ENCODE measurements at regions not wholly inside any gene's neighbourhood (a gene's known extent, or its start where the extent isn't known, plus 50 kb on each side); places are given as distances from the start of the nearest gene placed in this dataset.

GRCh38 chr2:117470311-117471095 lies 344.0 kb upstream of the DDX18 start:
- TF ChIP-seq CTCF (IDR thresholded peaks at IDR 0.05) (peak in 1 of 4 experiments; percentile 49), EP300 (IDR thresholded peaks at IDR 0.05) (no peak), POLR2A (IDR thresholded peaks at IDR 0.05) (no peak)

Data from gastroesophageal sphincter (tissue), 3 donors.